ENCODE measurements at regions not wholly inside any gene's neighbourhood (a gene's known extent, or its start where the extent isn't known, plus 50 kb on each side); places are given as distances from the start of the nearest gene placed in this dataset.

- TF ChIP-seq, protein P1, sequence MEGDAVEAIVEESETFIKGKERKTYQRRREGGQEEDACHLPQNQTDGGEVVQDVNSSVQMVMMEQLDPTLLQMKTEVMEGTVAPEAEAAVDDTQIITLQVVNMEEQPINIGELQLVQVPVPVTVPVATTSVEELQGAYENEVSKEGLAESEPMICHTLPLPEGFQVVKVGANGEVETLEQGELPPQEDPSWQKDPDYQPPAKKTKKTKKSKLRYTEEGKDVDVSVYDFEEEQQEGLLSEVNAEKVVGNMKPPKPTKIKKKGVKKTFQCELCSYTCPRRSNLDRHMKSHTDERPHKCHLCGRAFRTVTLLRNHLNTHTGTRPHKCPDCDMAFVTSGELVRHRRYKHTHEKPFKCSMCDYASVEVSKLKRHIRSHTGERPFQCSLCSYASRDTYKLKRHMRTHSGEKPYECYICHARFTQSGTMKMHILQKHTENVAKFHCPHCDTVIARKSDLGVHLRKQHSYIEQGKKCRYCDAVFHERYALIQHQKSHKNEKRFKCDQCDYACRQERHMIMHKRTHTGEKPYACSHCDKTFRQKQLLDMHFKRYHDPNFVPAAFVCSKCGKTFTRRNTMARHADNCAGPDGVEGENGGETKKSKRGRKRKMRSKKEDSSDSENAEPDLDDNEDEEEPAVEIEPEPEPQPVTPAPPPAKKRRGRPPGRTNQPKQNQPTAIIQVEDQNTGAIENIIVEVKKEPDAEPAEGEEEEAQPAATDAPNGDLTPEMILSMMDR (IDR thresholded peaks at IDR 0.05; ENCODE audit: insufficient read depth, low read length, poor library complexity, severe bottlenecking), result no peak
- Histone ChIP-seq H3K36me3 (ENCODE audit: control insufficient read depth, insufficient read depth, low read length) (no peaks in the 10 kb centered on the region), H3K27me3 (replicated peaks; ENCODE audit: control insufficient read depth, insufficient read depth, low read length) (no peaks in the 10 kb centered on the region; the same call in 1 of the 2 replicates), H3K4me3 (replicated peaks; ENCODE audit: low read depth, low read length) (no peak overlapping the region)
- DNase-seq (ENCODE audit: extremely low read depth, insufficient read length), result no peak
Measured at GRCh38 chr11:13126430-13126829, 117.3 kb downstream of the RASSF10 start.

DNA sequence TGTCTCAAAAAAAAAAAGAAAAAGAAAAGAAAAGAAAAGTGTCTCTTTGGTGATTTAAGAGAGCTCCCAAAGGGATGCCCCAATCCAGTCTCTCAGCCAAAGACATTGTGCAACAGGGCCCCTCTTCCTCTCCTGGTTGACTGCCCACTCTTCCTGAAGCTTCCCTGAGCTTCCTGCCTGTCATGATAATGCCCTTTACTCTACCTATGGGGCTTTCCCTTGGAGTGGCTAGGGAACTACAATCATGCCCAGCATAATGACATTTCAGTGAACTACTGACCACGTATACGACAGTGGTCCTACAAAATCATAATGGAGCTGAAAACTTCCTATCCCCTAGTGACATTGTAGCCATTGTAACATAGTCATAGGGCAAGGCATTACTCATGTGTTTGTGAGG is 118.0 kb downstream of the RASSF10 start:
- Histone ChIP-seq H3K36me3 (ENCODE audit: control insufficient read depth, insufficient read depth, low read length) (no peaks in the 10 kb centered on the region), H3K27me3 (replicated peaks; ENCODE audit: control insufficient read depth, insufficient read depth, low read length) (no peaks in the 10 kb centered on the region; the same call in 1 of the 2 replicates), H3K4me3 (replicated peaks; ENCODE audit: low read depth, low read length) (no peak overlapping the region)
- TF ChIP-seq, protein P1 (IDR thresholded peaks at IDR 0.05; ENCODE audit: insufficient read depth, low read length, poor library complexity, severe bottlenecking), result no peak
- no peak for DNase-seq (ENCODE audit: extremely low read depth, insufficient read length)

GRCh38 chr11:13128354-13128753 is 119.2 kb downstream of the RASSF10 start:
- no peaks in the 10 kb centered on the region; the same call in 1 of the 2 replicates for H3K27me3 ChIP-seq (replicated peaks; ENCODE audit: control insufficient read depth, insufficient read depth, low read length)
- no peak for DNase-seq (ENCODE audit: extremely low read depth, insufficient read length)
- H3K36me3 ChIP-seq (ENCODE audit: control insufficient read depth, insufficient read depth, low read length), result no peaks in the 10 kb centered on the region
- H3K4me3 ChIP-seq (replicated peaks; ENCODE audit: low read depth, low read length), result no peak overlapping the region
- TF ChIP-seq, protein P1 (IDR thresholded peaks at IDR 0.05; ENCODE audit: insufficient read depth, low read length, poor library complexity, severe bottlenecking), result no peak

- no peaks in the 10 kb centered on the region for H3K36me3 ChIP-seq (ENCODE audit: control insufficient read depth, insufficient read depth, low read length)
- H3K27me3 ChIP-seq (replicated peaks; ENCODE audit: control insufficient read depth, insufficient read depth, low read length), result no peaks in the 10 kb centered on the region
- no peak for DNase-seq (ENCODE audit: extremely low read depth, insufficient read length)
- no peak overlapping the region for H3K4me3 ChIP-seq (replicated peaks; ENCODE audit: low read depth, low read length)
- TF ChIP-seq, protein P1 (IDR thresholded peaks at IDR 0.05; ENCODE audit: insufficient read depth, low read length, poor library complexity, severe bottlenecking), result no peak
Measured at GRCh38 chr11:13134066-13134465, 125.0 kb downstream of the RASSF10 start.

GRCh38 chr11:13134886-13135285 is 125.8 kb downstream of the RASSF10 start:
- Histone ChIP-seq H3K4me3 (replicated peaks; ENCODE audit: low read depth, low read length) (no peak overlapping the region), H3K27me3 (replicated peaks; ENCODE audit: control insufficient read depth, insufficient read depth, low read length) (no peaks in the 10 kb centered on the region), H3K36me3 (ENCODE audit: control insufficient read depth, insufficient read depth, low read length) (no peaks in the 10 kb centered on the region)
- DNase-seq (ENCODE audit: extremely low read depth, insufficient read length), result no peak
- TF ChIP-seq, protein P1 (IDR thresholded peaks at IDR 0.05; ENCODE audit: insufficient read depth, low read length, poor library complexity, severe bottlenecking), result no peak
